Smooth muscle cell (in vitro differentiated cells): ENCODE measurements at regions not wholly inside any gene's neighbourhood (a gene's known extent, or its start where the extent isn't known, plus 50 kb on each side); places are given as distances from the start of the nearest gene placed in this dataset.

ENCODE experiments used
- DNase-seq: peaks from one replicate; lab custom pipeline; 2025; ENCODE audit not compliant: unreplicated experiment; lab: John Stamatoyannopoulos, UW
- H2AFZ ChIP-seq: fragments of 200-600 bp; sonication (generic); 2 replicates; pipeline ENCODE4 v1.6.0; 2016; ENCODE audit warnings: antibody characterized with exemption, low read depth, mild to moderate bottlenecking
- H3F3A ChIP-seq: fragments of 200-600 bp; sonication (generic); 2 replicates; pipeline ENCODE4 v1.6.0; 2017; ENCODE audit warnings: antibody characterized with exemption, low read depth
- H3K27ac ChIP-seq: fragments of 200-600 bp; sonication (generic); 2 replicates; pipeline ENCODE4 v1.5.1; 2016; ENCODE audit warnings: low read depth, mild to moderate bottlenecking
- H3K27me3 ChIP-seq: fragments of 200-600 bp; sonication (generic); 2 replicates; pipeline ENCODE4 v1.6.1; 2016; ENCODE audit warnings: low read depth, mild to moderate bottlenecking
- H3K36me3 ChIP-seq: fragments of 200-600 bp; sonication (generic); 2 replicates; pipeline ENCODE4 v1.5.1; 2016; ENCODE audit warnings: low read depth
- H3K4me1 ChIP-seq: fragments of 200-600 bp; sonication (generic); 2 replicates; pipeline ENCODE4 v1.5.1; 2016; ENCODE audit warnings: low read depth
- H3K4me2 ChIP-seq: fragments of 200-600 bp; sonication (generic); 2 replicates; pipeline ENCODE4 v1.6.0; 2016; ENCODE audit warnings: mild to moderate bottlenecking
- H3K4me3 ChIP-seq: fragments of 200-600 bp; sonication (generic); 2 replicates; pipeline ENCODE4 v1.5.1; 2016; ENCODE audit warnings: mild to moderate bottlenecking
- H3K79me2 ChIP-seq: fragments of 200-600 bp; sonication (generic); 2 replicates; pipeline ENCODE4 v1.6.0; 2016; ENCODE audit warnings: low read depth, mild to moderate bottlenecking
- H3K9ac ChIP-seq: fragments of 200-600 bp; sonication (generic); 2 replicates; pipeline ENCODE4 v1.6.0; 2016; ENCODE audit warnings: low read depth
- H3K9me3 ChIP-seq: fragments of 200-600 bp; sonication (generic); replicated peaks from 2 replicates; pipeline ENCODE4 v1.5.1; 2016; ENCODE audit warnings: low read depth
- H4K20me1 ChIP-seq: fragments of 200-600 bp; sonication (generic); 2 replicates; pipeline ENCODE4 v1.6.0; 2016; ENCODE audit warnings: low read depth
- WGBS: methylation state at CpG from one replicate; pipeline ENCODE4 v1.1.7; 2016; ENCODE audit warnings: low lambda C conversion rate; 5-methylcytosine and 5-hydroxymethylcytosine counted together
- TF ChIP-seq, protein P1 (sequence below): fragments of 200-600 bp; sonication (generic); IDR thresholded peaks from 2 replicates; pipeline ENCODE4 v1.5.1; 2017; ENCODE audit warnings: borderline replicate concordance, mild to moderate bottlenecking, antibody characterized with exemption; ENCODE audit not compliant: insufficient read depth, poor library complexity, severe bottlenecking

DNA sequence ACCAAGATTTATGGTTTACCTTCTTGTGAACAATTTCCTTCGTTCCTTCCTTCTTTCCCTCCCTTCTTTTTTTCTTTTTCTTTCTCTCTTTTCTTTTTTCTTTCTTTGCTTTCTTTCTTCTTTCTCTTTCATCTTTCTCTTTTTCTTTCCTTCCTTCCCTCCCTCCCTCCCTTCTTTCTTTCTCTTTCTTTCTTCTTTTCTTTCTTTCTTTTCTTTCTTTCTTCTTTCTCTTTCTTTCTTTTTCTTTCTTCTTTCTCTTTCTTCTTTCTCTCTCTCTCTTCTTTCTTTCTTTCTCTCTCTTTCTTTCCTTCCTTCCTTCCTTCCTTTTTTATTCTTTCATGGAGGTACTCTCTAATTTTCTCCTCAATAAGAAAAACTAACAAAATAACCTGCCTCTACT, 462.1 kb upstream of the ATP2B1 start:
- Histone ChIP-seq H3K4me3 (no peak overlapping the region), H3F3A (no peaks in the 10 kb centered on the region), H3K9ac (no peak overlapping the region), H4K20me1 (no peaks in the 10 kb centered on the region), H3K27me3 (no peaks in the 10 kb centered on the region), H3K4me1 (no peaks in the 10 kb centered on the region), H3K4me2 (no peak overlapping the region), H3K27ac (no peak overlapping the region), H2AFZ (no peak overlapping the region), H3K9me3 (no peaks in the 10 kb centered on the region), H3K36me3 (no peaks in the 10 kb centered on the region), H3K79me2 (no peaks in the 10 kb centered on the region)
- TF ChIP-seq, protein P1, sequence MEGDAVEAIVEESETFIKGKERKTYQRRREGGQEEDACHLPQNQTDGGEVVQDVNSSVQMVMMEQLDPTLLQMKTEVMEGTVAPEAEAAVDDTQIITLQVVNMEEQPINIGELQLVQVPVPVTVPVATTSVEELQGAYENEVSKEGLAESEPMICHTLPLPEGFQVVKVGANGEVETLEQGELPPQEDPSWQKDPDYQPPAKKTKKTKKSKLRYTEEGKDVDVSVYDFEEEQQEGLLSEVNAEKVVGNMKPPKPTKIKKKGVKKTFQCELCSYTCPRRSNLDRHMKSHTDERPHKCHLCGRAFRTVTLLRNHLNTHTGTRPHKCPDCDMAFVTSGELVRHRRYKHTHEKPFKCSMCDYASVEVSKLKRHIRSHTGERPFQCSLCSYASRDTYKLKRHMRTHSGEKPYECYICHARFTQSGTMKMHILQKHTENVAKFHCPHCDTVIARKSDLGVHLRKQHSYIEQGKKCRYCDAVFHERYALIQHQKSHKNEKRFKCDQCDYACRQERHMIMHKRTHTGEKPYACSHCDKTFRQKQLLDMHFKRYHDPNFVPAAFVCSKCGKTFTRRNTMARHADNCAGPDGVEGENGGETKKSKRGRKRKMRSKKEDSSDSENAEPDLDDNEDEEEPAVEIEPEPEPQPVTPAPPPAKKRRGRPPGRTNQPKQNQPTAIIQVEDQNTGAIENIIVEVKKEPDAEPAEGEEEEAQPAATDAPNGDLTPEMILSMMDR, result no peak
- WGBS, result 80% methylated on average over 1 of the region's 1 CpG
- no peak for DNase-seq

DNA sequence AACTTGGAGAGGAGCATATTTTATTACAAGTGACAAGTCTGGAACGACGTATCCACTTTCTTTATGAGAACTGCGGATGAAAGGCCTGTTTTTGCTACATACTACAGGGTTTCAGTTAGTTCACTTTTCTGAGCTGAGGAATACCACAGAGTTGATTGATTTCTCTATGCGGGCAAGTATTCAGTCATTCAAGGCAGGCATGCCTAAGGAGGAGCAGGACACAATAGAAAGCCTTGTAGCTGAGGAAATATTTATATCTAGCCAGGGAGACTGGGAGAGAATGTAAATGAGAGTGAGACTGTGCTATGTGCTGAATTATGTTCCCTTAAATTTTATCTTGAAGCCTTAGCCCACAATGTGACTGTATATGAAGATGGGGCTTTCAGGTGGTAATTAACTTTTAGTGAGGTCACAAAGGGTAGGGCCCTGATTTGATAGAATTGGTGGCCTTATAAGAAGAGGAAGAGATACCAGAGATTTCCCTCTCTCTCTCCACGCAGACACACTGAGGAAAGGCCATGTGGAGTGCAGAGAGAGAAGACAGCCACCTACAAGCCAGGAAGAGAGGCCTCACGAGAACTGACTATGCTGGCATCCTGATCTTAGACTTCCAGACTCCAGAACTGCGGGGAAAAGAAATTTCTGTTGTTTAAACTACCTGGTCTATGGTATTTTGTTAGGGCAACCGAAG, 459.0 kb upstream of the ATP2B1 start:
- Histone ChIP-seq H3K27ac (no peak overlapping the region), H3K79me2 (no peaks in the 10 kb centered on the region), H3K36me3 (no peaks in the 10 kb centered on the region), H3K9me3 (no peaks in the 10 kb centered on the region), H3K4me3 (no peak overlapping the region), H3F3A (no peaks in the 10 kb centered on the region), H3K27me3 (no peaks in the 10 kb centered on the region), H2AFZ (no peak overlapping the region), H3K4me2 (no peak overlapping the region), H3K9ac (no peak overlapping the region), H4K20me1 (no peaks in the 10 kb centered on the region), H3K4me1 (no peaks in the 10 kb centered on the region)
- TF ChIP-seq, protein P1, result no peak
- DNase-seq, result no peak
- 88% methylated on average over 8 of the region's 8 CpGs for WGBS

DNA sequence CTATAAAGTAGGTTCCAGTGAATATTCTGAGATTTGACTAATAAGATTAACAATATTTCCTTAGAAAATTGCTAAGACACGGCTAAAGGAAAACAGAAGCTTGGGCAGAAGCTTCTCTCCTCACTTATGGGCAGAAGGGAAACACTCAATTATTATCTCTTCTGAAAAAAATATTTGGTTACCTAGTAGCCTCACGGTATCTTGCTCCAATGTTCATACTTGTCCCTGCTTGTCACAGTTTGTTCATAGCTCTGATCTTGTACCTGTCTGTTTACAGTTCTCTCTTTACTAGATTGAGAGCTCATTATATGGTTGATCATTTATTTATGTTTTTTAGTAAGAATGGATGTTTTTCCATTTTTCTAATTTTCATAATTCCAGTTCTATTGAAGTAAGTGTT, 458.0 kb upstream of the ATP2B1 start:
- Histone ChIP-seq H3K4me2 (no peak overlapping the region), H3K27ac (no peak overlapping the region), H3K36me3 (no peaks in the 10 kb centered on the region), H3K9me3 (no peaks in the 10 kb centered on the region), H3K79me2 (no peaks in the 10 kb centered on the region), H3F3A (no peaks in the 10 kb centered on the region), H3K4me3 (no peak overlapping the region), H3K4me1 (no peaks in the 10 kb centered on the region), H4K20me1 (no peaks in the 10 kb centered on the region), H2AFZ (no peak overlapping the region), H3K9ac (no peak overlapping the region), H3K27me3 (no peaks in the 10 kb centered on the region)
- DNase-seq, result no peak
- 89% methylated on average over 2 of the region's 2 CpGs for WGBS
- TF ChIP-seq, protein P1, result no peak

DNA sequence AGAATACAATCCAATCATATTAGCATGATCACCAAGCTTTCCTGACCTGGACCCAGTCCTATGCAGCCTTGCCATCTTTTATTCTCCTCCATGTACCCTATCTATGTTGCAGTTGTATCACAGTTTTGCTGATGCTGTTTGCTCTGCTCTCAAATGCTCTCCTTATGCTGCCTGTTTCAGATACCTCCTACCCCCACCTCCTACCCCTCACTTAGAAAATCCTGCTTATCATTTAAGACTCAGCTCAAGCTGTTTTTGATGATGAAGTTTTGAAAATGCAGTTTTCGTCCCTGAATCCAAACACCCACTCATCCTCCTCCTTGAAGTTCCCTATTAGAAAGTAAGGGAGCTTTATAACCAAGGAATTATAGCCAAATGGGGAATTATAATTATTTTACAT, 457.4 kb upstream of the ATP2B1 start:
- Histone ChIP-seq H4K20me1 (no peaks in the 10 kb centered on the region), H3K27me3 (no peaks in the 10 kb centered on the region), H3K4me2 (no peak overlapping the region), H2AFZ (peak overlapping the region; percentile 17), H3K4me1 (no peaks in the 10 kb centered on the region), H3K27ac (no peak overlapping the region), H3K79me2 (no peaks in the 10 kb centered on the region), H3K4me3 (no peak overlapping the region), H3K36me3 (no peaks in the 10 kb centered on the region), H3K9me3 (no peaks in the 10 kb centered on the region), H3F3A (no peaks in the 10 kb centered on the region), H3K9ac (no peak overlapping the region)
- TF ChIP-seq, protein P1, result no peak
- DNase-seq, result no peak
- WGBS, result 34% methylated on average over 1 of the region's 1 CpG
